Colonic mucosa (tissue), 4 donors: ENCODE measurements at regions not wholly inside any gene's neighbourhood (a gene's known extent, or its start where the extent isn't known, plus 50 kb on each side); places are given as distances from the start of the nearest gene placed in this dataset.

Source experiments
- DNase-seq: peaks from one replicate; pipeline ENCODE4 v3.0.0-alpha.2; 2020
- H3K27ac ChIP-seq: fragments of 200-600 bp; one replicate; pipeline ENCODE4 v1.8.0; 2021
- H3K27me3 ChIP-seq: fragments of 200-600 bp; one replicate; pipeline ENCODE4 v1.8.0; 2021
- H3K36me3 ChIP-seq: fragments of 200-600 bp; one replicate; pipeline ENCODE4 v1.8.0; 2021
- H3K4me1 ChIP-seq: fragments of 200-600 bp; one replicate; pipeline ENCODE4 v1.8.0; 2021; ENCODE audit warnings: mild to moderate bottlenecking
- H3K4me3 ChIP-seq: fragments of 200-600 bp; one replicate; pipeline ENCODE4 v1.8.0; 2021
- H3K9ac ChIP-seq, 2 donors: one replicate each; pipeline ENCODE4 v1.7.0; 2013; ENCODE audit warnings: control low read depth in 2 of 2, low read depth in 2 of 2, low read length in 2 of 2
- H3K9me3 ChIP-seq: fragments of 200-600 bp; one replicate; pipeline ENCODE4 v1.8.0; 2021
- intact Hi-C: fragments of 100-400 bp; cut with DNase I; formaldehyde crosslinking; loops from one replicate; pipeline ENCODE4 v1.14.1; 2022
- TF ChIP-seq, protein P1 (sequence below): fragments of 200-600 bp; IDR thresholded peaks from one replicate; pipeline ENCODE4 v1.8.0; 2022; ENCODE audit warnings: antibody characterized with exemption, mild to moderate bottlenecking
- donor health status: healthy.
- donor health status: DM: no; HTN: no; CAD: no.
- donor health status: DM: no; HTN: no; CAD: no.

DNA sequence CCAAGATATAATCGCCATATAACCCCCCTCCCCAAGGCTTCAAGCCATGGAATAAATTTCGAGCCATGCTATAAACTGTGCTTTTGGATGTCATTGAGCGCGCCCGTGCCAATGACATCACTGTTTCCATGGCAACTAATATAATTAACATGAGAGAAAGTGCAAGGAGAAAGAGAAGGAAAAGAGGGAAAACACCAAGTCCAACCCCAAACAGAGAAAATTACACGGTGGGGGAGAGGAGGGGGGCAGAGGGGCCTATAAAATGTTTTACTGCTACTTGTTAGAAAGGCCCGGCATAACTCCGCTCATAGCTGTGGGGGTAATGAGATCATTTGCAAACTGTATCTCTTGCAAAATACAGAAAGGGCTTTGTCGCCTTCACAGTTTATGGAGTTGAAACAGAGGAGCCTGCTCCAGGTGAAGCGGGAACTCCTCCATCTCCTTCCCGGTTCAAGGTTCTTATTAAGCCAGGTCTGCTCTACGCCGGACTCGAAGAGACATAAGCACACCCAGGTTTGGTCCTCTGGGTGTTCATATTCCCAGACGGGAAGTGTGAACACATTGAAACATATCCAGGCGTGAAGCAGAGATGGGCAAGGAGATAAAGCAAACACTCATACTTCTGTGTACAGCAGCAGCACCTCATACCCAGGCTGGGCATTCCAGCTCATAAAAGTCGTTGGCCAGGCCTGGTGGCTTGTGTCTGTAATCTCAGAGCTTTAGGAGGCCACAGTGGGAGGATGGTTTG lies 99.1 kb upstream of the MAP1LC3B2 start:
- Histone ChIP-seq H3K27me3 (no peaks in the 10 kb centered on the region), H3K9me3 (no peaks in the 10 kb centered on the region), H3K4me1 (peaks cover 13% of the 10 kb centered on the region), H3K4me3 (no peak overlapping the region), H3K27ac (no peak overlapping the region), H3K36me3 (no peaks in the 10 kb centered on the region), H3K9ac (no peak overlapping the region)
- intact Hi-C loops: no loop called here
- peak; percentile 51 for DNase-seq
- TF ChIP-seq, protein P1, sequence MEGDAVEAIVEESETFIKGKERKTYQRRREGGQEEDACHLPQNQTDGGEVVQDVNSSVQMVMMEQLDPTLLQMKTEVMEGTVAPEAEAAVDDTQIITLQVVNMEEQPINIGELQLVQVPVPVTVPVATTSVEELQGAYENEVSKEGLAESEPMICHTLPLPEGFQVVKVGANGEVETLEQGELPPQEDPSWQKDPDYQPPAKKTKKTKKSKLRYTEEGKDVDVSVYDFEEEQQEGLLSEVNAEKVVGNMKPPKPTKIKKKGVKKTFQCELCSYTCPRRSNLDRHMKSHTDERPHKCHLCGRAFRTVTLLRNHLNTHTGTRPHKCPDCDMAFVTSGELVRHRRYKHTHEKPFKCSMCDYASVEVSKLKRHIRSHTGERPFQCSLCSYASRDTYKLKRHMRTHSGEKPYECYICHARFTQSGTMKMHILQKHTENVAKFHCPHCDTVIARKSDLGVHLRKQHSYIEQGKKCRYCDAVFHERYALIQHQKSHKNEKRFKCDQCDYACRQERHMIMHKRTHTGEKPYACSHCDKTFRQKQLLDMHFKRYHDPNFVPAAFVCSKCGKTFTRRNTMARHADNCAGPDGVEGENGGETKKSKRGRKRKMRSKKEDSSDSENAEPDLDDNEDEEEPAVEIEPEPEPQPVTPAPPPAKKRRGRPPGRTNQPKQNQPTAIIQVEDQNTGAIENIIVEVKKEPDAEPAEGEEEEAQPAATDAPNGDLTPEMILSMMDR: no peak

DNA sequence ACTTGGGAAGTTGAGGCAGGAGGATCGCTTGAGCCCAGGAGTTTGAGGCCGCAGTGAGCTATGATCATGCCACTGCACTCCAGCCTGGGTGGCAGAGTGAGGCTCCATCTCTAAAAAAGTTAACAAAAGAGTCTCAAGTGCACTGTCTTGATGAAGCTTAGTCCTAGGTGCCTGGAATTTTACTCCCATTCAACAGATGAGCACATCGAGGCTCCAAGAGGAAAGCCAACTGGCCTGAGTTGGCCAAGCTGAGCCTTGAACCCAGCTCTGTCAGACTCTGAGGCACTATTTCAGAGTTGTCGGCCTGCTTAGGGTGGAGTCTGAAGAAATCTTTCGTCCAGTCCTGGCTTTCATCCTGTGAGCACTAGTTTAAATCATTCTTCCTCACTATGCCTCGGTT lies 98.1 kb upstream of the MAP1LC3B2 start:
- Histone ChIP-seq H3K4me1 (peaks cover 7% of the 10 kb centered on the region), H3K4me3 (no peak overlapping the region), H3K9me3 (no peaks in the 10 kb centered on the region), H3K9ac (no peak overlapping the region), H3K27me3 (no peaks in the 10 kb centered on the region), H3K36me3 (no peaks in the 10 kb centered on the region), H3K27ac (no peak overlapping the region)
- no peak for DNase-seq
- intact Hi-C loops: no loop called here
- TF ChIP-seq, protein P1: no peak

DNA sequence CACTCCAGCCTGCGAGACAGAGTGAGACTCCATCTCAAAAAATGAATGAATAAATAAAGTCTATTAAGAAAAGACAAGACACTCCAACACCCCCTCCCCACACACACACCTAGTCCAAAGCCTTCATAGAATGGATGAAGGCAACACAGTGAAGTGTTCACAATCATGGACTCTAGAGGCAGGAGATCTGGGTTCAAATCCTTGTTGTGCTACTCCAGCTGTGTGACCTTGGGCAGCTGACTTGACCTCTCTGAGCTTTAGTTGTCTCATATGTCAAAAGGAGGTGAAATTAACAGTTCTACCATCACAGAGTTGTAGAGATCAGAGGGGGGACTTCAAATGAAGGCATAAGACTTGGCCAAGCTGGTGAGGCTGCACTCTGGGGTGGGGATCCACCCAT lies 95.8 kb upstream of the MAP1LC3B2 start:
- H3K27ac ChIP-seq: no peak overlapping the region
- no peak for DNase-seq
- H3K4me1 ChIP-seq: no peaks in the 10 kb centered on the region
- no peaks in the 10 kb centered on the region for H3K36me3 ChIP-seq
- H3K9me3 ChIP-seq: no peaks in the 10 kb centered on the region
- H3K4me3 ChIP-seq: no peak overlapping the region
- no peak overlapping the region for H3K9ac ChIP-seq
- intact Hi-C loops: no loop called here
- TF ChIP-seq, protein P1: no peak
- H3K27me3 ChIP-seq: no peaks in the 10 kb centered on the region

DNA sequence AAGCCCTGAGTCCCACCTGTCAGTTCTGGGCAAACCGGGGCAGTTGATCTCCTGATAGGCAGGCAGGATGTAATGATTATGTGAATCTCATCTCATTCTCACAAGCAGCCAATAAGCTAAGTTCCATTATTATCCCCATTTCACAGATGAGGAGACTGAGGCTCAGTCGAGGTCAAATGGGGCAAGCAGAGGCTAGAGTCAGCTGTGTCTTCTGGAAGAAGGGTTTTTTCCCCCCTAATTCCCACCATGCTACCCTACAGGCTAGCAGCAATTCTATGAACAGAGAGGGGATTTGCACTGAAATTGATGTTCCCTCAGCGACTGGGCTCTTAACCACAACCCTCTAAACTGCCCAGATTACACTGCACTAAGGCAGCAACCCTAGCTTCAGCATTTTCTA lies 93.8 kb upstream of the MAP1LC3B2 start:
- no peaks in the 10 kb centered on the region for H3K36me3 ChIP-seq
- no peaks in the 10 kb centered on the region for H3K27me3 ChIP-seq
- no peak overlapping the region for H3K27ac ChIP-seq
- H3K9me3 ChIP-seq: no peaks in the 10 kb centered on the region
- no peaks in the 10 kb centered on the region for H3K4me1 ChIP-seq
- no peak for DNase-seq
- H3K9ac ChIP-seq: no peak overlapping the region
- TF ChIP-seq, protein P1: no peak
- intact Hi-C loops: no loop called here
- H3K4me3 ChIP-seq: no peak overlapping the region

DNA sequence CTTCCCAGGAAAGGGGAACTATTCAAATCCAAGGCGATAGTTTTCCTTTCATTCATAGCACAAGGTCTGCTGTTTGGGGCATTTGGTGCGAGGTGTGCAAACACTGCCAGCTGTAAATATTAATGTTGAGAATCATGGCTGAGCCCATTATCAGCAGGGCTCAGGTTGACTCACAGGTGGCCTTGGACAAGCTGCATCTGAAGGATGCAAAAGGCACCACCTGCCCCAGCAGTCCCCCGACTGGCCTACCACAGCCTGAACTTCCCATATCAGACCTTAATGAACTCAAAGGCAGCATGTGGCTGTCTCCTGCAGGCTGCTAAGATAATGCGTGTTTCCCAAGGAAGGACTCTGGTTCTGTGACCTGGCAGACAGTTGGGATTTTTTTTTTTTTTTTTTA lies 93.3 kb upstream of the MAP1LC3B2 start:
- TF ChIP-seq, protein P1: no peak
- H3K9me3 ChIP-seq: no peaks in the 10 kb centered on the region
- H3K27ac ChIP-seq: no peak overlapping the region
- H3K9ac ChIP-seq: no peak overlapping the region
- no peaks in the 10 kb centered on the region for H3K27me3 ChIP-seq
- no peaks in the 10 kb centered on the region for H3K36me3 ChIP-seq
- DNase-seq: no peak
- H3K4me1 ChIP-seq: no peaks in the 10 kb centered on the region
- H3K4me3 ChIP-seq: no peak overlapping the region
- intact Hi-C loops: no loop called here
